Pulmonary artery endothelial cell (primary cell): ENCODE measurements at regions not wholly inside any gene's neighbourhood (a gene's known extent, or its start where the extent isn't known, plus 50 kb on each side); places are given as distances from the start of the nearest gene placed in this dataset.
"Not testable (repeated sequence)": the region's sequence is repeated elsewhere in the genome, so short reads cannot be mapped to it uniquely, and the experiment has no call there.

Experiments used
- DNase-seq: peaks from one replicate; pipeline ENCODE4 v3.0.0-alpha.2; 2011; ENCODE audit warnings: low read depth, low spot score

DNA sequence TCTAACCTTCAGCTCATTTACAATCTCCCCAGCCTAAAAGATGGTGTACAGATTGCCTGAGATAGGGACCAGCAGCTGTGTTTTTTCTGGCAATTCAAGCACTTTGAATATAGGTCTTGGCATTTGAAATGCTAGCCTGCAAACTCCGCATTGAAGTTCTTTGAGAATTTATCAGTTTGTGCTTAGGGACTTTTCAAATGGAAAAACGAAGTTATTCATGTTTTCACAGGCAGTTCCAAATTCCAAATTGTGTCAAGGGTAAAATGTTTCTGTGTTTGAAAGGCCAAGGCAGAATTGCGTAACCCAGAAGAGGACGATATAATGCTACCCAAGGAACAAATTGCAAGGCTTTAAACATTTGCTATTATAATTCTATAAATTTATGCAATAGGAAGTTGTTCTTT, 168.9 kb upstream of the RASSF8 start:
- no peak for DNase-seq

DNA sequence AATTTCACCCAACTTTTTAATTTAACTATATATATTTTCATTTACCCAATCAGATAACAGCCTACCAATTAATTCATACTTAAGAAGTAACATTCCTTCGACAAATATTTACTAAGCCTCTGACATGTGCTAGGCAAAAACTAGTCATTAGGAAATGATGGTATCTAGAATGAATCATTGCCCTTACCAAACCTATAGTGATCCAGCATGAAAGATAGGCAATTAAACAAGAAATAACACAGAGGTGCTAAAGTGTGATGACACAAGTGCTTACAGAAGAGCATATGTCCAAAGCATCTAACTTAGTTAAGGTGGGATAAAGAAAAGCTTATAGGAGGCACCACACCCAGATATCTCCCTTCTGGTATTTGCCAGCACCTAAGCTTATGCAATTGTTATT, 166.5 kb upstream of the RASSF8 start:
- DNase-seq: no peak

- no peak for DNase-seq
Measured at GRCh38 chr12:25793196-25793595, 165.3 kb upstream of the RASSF8 start.

DNA sequence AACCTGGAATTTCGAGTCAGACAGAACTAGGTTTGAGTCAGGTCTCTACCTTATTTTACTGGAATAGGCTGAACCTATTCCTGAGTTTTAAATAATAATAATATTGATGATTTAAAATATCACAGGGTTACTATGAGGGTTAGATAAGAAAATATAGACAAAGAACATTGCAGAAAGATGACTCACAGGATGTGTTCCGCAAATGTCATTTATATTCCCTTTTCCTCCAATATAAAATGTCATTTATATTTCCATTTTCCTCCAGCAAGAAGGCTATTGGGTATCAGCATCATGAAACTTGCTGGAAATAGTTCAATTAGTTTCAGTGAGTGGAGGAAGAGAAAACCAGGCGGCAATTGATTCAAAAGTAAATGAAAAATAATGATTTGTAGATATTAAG, 163.9 kb upstream of the RASSF8 start:
- peak; percentile 30 for DNase-seq

- no peak for DNase-seq
Measured at GRCh38 chr12:25796523-25797000, 161.9 kb upstream of the RASSF8 start.

DNA sequence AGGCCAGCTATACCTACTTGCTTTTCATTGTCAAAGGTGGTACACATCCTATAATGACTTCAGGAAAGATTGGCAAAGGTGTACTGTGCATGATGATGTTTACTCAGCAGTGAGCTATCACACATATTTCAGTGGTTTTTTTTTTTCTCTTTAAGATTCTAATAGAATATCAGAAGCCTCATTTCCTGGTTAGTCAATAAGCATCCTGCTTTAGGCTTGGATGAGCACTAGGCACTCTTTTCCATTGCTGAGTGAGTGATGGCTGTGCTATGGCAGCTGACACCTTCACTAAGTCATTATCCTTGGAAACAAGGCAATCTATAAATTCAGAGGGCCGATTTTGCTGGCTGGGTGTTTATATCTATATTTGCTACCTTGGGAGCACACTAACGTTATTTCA, 161.1 kb upstream of the RASSF8 start:
- DNase-seq: no peak

DNA sequence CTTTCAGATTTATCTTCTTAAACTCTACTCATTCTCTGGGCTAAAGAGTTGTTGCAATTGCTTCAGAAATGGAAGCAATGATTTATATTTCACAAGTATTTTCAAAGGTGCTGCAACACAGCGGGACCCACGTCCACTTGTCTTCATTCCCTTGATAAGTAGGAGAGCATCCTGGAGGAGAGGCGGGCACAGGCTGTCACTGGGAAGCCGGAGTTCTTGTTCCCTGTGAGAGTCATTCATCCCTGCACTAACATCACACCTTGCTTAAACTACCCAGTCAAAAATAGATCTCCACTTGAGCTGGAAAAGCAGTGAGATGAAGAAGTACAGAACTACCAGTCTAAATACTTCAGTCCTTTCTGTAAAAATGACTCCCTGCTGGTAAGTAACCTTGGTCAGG, 160.5 kb upstream of the RASSF8 start:
- no peak for DNase-seq

GRCh38 chr12:25800101-25800500, 158.4 kb upstream of the RASSF8 start:
- DNase-seq: no peak

GRCh38 chr12:25801734-25802133, 156.7 kb upstream of the RASSF8 start:
- no peak for DNase-seq

DNA sequence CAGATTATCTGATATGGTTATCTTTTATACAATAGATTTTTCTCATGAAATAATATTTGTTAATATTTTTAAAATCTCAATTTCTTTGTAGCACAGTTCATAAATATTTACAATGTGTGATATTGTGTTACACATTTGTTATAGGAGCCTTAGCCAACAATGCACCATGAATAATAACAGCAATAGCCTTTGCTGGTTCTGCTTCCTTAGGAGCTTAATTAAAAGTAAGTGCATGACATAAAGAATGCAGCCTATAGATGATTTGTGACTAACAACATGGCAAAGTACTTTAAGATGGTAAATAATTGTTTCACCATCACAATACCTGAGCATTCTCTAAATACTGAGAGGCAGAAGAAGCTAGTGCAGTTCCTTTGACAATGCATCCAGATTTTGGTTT, 156.3 kb upstream of the RASSF8 start:
- DNase-seq: no peak

DNA sequence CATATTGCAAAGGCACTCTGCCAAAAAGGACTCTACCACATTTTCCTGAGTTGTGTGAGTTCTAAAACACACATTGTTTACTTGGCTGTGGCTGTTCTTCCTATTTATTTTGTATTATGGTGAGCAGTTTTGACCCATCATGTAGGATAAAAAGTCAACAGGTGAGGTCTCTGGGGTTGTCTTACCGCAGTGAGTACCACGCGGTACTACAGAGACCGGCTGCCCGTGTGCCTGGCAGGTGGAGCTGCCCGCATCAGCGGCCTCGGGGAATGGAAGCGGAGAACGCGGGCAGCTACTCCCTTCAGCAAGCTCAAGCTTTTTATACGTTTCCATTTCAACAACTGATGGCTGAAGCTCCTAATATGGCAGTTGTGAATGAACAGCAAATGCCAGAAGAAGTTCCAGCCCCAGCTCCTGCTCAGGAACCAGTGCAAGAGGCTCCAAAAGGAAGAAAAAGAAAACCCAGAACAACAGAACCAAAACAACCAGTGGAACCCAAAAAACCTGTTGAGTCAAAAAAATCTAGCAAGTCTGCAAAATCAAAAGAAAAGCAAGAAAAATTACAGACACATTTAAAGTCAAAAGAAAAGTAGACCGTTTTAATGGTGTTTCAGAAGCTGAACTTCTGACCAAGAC, 155.3 kb upstream of the RASSF8 start:
- not testable (repeated sequence) for DNase-seq

DNA sequence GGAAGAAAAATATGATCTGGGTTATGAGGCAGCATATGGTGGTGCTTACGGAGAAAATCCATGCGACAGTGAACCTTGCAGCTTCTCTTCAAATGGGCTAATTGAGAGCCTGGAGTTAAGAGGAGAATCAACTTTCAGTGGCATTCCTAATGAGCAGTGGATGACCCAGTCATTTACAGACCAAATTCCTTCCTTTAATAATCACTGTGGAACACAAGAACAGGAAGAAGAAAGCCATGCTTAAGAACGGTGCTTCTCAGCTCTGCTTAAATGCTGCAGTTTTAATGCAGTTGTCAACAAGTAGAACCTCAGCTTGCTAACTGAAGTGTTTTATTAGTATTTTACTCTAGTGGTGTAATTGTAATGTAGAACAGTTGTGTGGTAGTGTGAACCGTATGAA, 154.2 kb upstream of the RASSF8 start:
- DNase-seq: not testable (repeated sequence)

- no peak for DNase-seq
Measured at GRCh38 chr12:25806271-25806670, 152.2 kb upstream of the RASSF8 start.

- no peak for DNase-seq
Measured at GRCh38 chr12:25808604-25809003, 149.9 kb upstream of the RASSF8 start.

DNA sequence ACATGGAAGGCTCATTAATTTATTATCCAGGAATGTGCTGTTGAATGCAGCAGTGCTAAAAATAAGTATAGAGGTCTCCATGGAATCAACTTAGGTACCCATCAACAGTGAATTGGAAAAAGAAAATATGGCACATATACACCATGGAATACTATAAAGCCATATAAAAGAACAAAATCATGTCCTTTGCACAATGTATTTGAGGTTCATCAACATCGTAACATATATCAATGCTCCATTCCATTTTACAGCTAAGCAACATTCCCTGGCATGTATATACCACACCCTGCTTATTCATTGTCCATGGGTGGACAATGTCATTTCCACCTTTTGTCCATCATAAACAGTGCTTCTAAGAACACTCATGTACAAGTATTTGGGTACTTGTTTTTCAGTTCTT, 147.8 kb upstream of the RASSF8 start:
- DNase-seq: no peak

DNA sequence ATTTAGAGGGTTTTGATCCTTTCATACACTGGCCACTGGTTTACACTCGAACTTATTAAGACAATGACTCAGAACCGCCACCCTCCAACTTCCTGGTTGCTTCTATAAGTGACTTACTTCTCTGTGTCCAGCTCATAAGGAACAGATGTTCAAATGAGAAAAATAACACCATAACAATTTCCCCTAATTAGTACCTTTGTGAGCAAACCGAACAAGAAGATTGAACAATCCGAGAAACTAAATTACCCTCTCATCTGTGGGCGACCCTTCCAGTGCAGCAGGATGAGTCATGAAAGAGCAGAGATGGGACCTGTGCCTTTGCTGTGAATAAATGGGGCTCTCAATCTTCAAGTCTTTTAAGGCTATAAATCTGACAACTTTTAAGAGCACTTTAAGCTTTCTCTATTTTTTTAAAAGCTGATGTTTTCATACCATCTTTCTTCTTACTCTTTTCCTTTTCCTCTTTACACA, 146.8 kb upstream of the RASSF8 start:
- no peak for DNase-seq

DNA sequence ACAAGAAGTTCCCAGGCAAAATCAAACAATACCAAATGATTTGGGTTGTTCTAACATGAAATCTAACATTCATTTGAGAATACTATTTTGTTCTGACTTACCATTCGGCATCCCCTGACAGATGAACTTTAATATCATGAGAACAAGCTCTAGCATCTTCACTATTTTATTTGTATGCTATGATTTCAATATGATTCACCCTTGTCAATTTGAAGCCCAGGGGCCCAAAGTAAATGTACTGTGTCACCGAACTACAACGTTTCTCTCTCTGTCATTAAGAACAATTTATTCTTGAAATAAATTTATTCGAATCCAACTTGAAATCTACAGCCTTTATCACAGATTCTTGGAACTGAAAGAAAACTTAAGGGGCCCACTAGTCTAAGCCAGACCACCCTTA, 146.2 kb upstream of the RASSF8 start:
- DNase-seq: no peak

DNA sequence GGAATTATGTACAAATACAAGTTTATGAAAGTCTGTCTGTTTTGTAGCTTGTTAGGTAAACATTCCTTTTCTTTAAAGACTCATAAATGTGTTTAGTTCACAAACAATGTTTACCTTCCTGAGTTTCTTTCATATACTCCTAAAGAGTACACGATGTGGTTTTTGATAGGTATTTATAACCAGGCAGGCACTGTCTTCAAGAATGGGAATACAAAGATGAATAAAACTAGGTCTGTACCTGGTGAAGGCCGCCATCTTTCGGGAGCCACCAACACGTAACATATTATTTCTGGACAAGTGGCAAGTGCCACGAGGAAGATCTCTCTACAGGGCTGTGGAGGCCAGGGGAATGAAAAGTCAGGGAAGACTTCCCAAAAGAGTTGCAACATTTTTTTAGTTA, 144.6 kb upstream of the RASSF8 start:
- no peak for DNase-seq

GRCh38 chr12:25816637-25817036, 141.8 kb upstream of the RASSF8 start:
- no peak for DNase-seq

GRCh38 chr12:25817166-25817565, 141.3 kb upstream of the RASSF8 start:
- no peak for DNase-seq

DNA sequence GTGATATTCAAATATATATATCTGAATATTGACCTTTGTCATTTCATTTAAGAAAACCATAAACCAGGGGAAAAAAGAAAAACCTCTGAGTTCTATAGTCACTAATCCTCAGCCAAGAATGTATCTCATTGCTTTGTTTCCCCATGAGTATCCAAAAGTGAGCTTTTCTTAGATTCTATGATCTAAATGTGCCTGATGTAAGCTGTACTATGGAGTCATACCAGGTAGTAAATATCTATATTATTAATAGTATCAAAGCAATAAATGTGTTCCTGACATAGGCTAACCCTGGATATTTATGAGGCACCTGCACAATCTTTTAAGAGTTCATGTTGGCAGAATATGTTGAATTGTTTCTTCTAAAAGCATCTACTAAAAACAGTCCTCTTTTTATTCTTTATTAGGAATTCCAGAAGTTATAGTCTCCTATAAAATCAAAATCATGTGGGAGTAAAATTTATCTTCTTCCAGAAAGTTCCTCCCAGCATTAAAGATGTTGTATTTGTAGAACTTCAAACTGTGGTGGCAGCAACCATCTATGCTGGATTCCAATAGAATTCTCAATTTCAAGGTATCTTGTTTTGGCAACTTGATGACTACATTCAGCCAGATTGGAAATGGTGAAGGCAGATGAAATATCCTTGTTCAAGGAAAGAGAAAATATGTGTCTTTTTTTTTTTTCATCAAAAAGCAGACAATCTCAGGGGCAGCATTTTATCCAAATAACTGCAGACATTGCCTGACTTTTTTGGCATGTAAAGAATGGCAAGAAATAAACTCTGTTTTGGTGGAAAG, 139.7 kb upstream of the RASSF8 start:
- no peak for DNase-seq

DNA sequence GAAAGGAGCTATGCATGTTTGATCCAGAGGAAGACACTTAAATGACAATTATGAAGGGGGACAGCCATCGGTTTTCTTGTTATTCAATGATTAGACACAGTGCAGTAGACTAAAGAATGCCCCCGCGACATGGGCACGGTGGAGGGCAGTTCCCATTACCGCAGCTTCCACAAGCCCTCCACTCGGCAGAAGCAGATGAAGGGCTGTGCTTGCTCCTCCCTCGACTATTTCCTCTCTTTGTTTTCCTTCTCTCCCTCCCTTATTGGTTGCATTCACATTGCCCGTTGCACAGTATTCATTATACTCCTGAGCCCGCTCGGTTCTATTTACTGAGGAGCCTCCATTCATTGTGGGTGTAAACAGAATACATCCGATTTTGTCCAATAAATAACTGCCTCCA, 138.8 kb upstream of the RASSF8 start:
- no peak for DNase-seq

DNA sequence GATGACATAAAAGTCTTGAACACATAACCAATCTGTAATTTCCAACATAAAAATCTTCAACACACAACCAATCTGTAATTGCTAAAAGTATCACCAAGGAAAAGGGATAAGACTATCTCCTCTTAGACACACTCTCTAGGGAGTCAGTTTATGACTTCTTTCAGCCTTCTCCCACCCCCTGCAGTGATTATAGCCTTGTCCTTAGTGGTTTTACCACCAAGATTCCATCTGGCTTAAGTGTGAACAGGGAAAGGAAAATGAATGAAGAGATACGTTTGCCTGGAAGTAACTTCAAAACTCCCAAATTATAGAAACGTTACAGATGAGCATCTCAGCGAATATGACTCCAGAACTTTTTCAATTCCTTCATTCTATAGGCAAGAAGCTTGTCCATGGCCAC, 136.2 kb upstream of the RASSF8 start:
- DNase-seq: no peak
